Panc1 (cell line): ENCODE measurements at regions not wholly inside any gene's neighbourhood (a gene's known extent, or its start where the extent isn't known, plus 50 kb on each side); places are given as distances from the start of the nearest gene placed in this dataset.

Experiments
- ATAC-seq: fragments of 200-7000 bp; cut with Tn5 transposase; 2 replicates; pipeline ENCODE4 v1.9.1; 2020; ENCODE audit warnings: mild to moderate bottlenecking, moderate library complexity
- BruUV-seq: library from RNA; stranded (reverse); fragments of 400-500 nt; replicated peaks from 2 replicates; lab custom pipeline; 2021; lab: Mats Ljungman, UMichigan
- CTCF ChIA-PET: fragments of 300-600 bp; sonication (Branson Sonifier 250); formaldehyde crosslinking; loops from one replicate; lab custom pipeline; 2022; ENCODE audit warnings: antibody characterized with exemption; lab: Charles Lee
- POLR2A ChIA-PET: fragments of 300-600 bp; sonication (Branson Sonifier 250); formaldehyde crosslinking; loops from one replicate; lab custom pipeline; 2022; ENCODE audit warnings: antibody characterized with exemption; lab: Charles Lee
- DNase-seq: peaks from one replicate; pipeline ENCODE4 v3.0.0-alpha.2; 2010; ENCODE audit warnings: low read depth, low spot score
- H3K27ac ChIP-seq: 2 replicates; pipeline ENCODE4 v1.5.1; 2011; ENCODE audit warnings: mild to moderate bottlenecking, low read length, inconsistent platforms
- H3K27me3 ChIP-seq: fragments of 200-500 bp; sonication (Bioruptor generic); 2 replicates; pipeline ENCODE4 v1.6.0; 2014; ENCODE audit warnings: low read length, inconsistent platforms; ENCODE audit not compliant: control insufficient read depth, insufficient read depth
- H3K36me3 ChIP-seq: fragments of 200-500 bp; sonication (Bioruptor generic); 2 replicates; pipeline ENCODE4 v1.5.1; 2014; ENCODE audit warnings: inconsistent platforms, mild to moderate bottlenecking, low read length, moderate library complexity; ENCODE audit not compliant: control insufficient read depth, insufficient read depth
- H3K4me1 ChIP-seq: 2 replicates; pipeline ENCODE4 v1.5.1; 2011; ENCODE audit warnings: inconsistent platforms, mild to moderate bottlenecking, low read length, moderate library complexity; ENCODE audit not compliant: control insufficient read depth, insufficient read depth
- H3K4me3 ChIP-seq, 2 experiments: 2 replicates each; pipeline ENCODE4 v1.5.1; 2011 to 2012; ENCODE audit warnings: low read depth in 2 of 2, low read length in 2 of 2, mild to moderate bottlenecking in 2 of 2, inconsistent platforms in 1 of 2, moderate library complexity in 1 of 2
- H3K9me3 ChIP-seq: fragments of 200-500 bp; sonication (Bioruptor generic); 2 replicates; pipeline ENCODE4 v1.5.1; 2014; ENCODE audit warnings: low read depth, mild to moderate bottlenecking, inconsistent platforms, low read length, moderate library complexity; ENCODE audit not compliant: control insufficient read depth, insufficient read depth
- CTCF ChIP-seq: fragments of 450-650 bp; IDR thresholded peaks from 2 replicates; pipeline ENCODE4 v1.5.1; 2017; ENCODE audit warnings: mild to moderate bottlenecking
- POLR2AphosphoS5 ChIP-seq: IDR thresholded peaks from 2 replicates; pipeline ENCODE4 v1.6.1; 2012; ENCODE audit warnings: mild to moderate bottlenecking, low read depth, low read length, moderate library complexity
- SIN3A ChIP-seq: IDR thresholded peaks from 2 replicates; pipeline ENCODE4 v1.6.1; 2012; ENCODE audit warnings: low read depth, mild to moderate bottlenecking, low read length, moderate library complexity, borderline replicate concordance; ENCODE audit not compliant: insufficient read depth
- TCF7L2 ChIP-seq: IDR thresholded peaks from 2 replicates; pipeline ENCODE4 v1.6.1; 2011; ENCODE audit warnings: mild to moderate bottlenecking, low read depth, low read length, inconsistent platforms
- in situ Hi-C: cut with HindIII; loops from 2 replicates; pipeline ENCODE4 v1.10.0; 2016; ENCODE audit warnings: low sequenced_read_pairs, low pct_unique_long_range_greater_than_20kb
- intact Hi-C: fragments of 100-400 bp; cut with micrococcal nuclease; formaldehyde crosslinking; loops from one replicate; pipeline ENCODE4 v1.10.0; 2022; ENCODE audit not compliant: unreplicated experiment
- TF ChIP-seq, protein P1 (sequence below), 2 experiments: IDR thresholded peaks; 2 replicates each; pipeline ENCODE4 v1.6.1; 2011 to 2012; ENCODE audit warnings: low read depth in 2 of 2, control low read depth in 1 of 2, low read length in 1 of 2, mild to moderate bottlenecking in 1 of 2, moderate library complexity in 1 of 2; ENCODE audit not compliant: insufficient read depth in 1 of 2

DNA sequence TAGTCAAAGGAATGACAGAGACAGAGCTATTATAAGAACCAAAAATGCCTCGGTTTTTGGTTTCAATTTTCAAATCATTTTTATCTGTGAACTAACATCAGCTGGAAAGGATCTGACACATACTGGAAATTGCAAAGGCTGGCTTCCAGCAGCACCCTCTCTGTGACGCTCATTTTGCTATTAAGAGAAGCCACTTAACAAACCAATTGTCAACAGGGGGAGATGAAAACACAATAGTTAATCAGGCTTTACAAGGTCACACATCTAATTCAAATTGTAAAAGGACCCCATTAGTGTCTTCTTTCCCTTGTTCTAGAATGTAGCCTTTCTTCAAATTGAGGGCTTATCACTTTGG, 160.5 kb downstream of the TFAP2B start:
- Histone ChIP-seq H3K4me1 (no peaks in the 10 kb centered on the region), H3K9me3 (no peaks in the 10 kb centered on the region), H3K27ac (no peak overlapping the region), H3K4me3 (no peak overlapping the region), H3K36me3 (no peaks in the 10 kb centered on the region), H3K27me3 (no peaks in the 10 kb centered on the region)
- intact Hi-C loops (no loop called here), in situ Hi-C loops (no loop called here)
- CTCF ChIA-PET = no interaction called here
- no TSS peak for BruUV-seq
- ATAC-seq (no peak), DNase-seq (no peak)
- POLR2A ChIA-PET = no interaction called here
- TF ChIP-seq, protein P1, sequence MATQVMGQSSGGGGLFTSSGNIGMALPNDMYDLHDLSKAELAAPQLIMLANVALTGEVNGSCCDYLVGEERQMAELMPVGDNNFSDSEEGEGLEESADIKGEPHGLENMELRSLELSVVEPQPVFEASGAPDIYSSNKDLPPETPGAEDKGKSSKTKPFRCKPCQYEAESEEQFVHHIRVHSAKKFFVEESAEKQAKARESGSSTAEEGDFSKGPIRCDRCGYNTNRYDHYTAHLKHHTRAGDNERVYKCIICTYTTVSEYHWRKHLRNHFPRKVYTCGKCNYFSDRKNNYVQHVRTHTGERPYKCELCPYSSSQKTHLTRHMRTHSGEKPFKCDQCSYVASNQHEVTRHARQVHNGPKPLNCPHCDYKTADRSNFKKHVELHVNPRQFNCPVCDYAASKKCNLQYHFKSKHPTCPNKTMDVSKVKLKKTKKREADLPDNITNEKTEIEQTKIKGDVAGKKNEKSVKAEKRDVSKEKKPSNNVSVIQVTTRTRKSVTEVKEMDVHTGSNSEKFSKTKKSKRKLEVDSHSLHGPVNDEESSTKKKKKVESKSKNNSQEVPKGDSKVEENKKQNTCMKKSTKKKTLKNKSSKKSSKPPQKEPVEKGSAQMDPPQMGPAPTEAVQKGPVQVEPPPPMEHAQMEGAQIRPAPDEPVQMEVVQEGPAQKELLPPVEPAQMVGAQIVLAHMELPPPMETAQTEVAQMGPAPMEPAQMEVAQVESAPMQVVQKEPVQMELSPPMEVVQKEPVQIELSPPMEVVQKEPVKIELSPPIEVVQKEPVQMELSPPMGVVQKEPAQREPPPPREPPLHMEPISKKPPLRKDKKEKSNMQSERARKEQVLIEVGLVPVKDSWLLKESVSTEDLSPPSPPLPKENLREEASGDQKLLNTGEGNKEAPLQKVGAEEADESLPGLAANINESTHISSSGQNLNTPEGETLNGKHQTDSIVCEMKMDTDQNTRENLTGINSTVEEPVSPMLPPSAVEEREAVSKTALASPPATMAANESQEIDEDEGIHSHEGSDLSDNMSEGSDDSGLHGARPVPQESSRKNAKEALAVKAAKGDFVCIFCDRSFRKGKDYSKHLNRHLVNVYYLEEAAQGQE (IDR thresholded peaks at IDR 0.05; ENCODE audit: insufficient read depth in 1 of 2, low read depth in 2 of 2, low read length in 1 of 2) = no peak
- TF ChIP-seq SIN3A = no peak
- TF ChIP-seq TCF7L2 = no peak
- TF ChIP-seq CTCF = no peak
- TF ChIP-seq POLR2AphosphoS5 = no peak

- CTCF ChIA-PET = no interaction called here
- intact Hi-C loops = no loop called here
- no TSS peak for BruUV-seq
Measured at GRCh38 chr6:50984135-50984534, 165.5 kb downstream of the TFAP2B start.

More at GRCh38 chr6:50984135-50984534, 165.5 kb downstream of the TFAP2B start:
- Histone ChIP-seq H3K9me3 (no peaks in the 10 kb centered on the region), H3K36me3 (no peaks in the 10 kb centered on the region), H3K27ac (no peak overlapping the region), H3K4me1 (no peaks in the 10 kb centered on the region; the same call in 1 of the 2 replicates), H3K27me3 (no peaks in the 10 kb centered on the region), H3K4me3 (no peak overlapping the region)
- DNase-seq = no peak
- POLR2A ChIA-PET = no interaction called here
- in situ Hi-C loops = no loop called here
- ATAC-seq = no peak
- no peak for TF ChIP-seq POLR2AphosphoS5
- TF ChIP-seq, protein P1 (IDR thresholded peaks at IDR 0.05; ENCODE audit: insufficient read depth in 1 of 2, low read depth in 2 of 2, low read length in 1 of 2) = no peak
- no peak for TF ChIP-seq CTCF
- TF ChIP-seq SIN3A = no peak
